ENCODE measurements at regions not wholly inside any gene's neighbourhood (a gene's known extent, or its start where the extent isn't known, plus 50 kb on each side); places are given as distances from the start of the nearest gene placed in this dataset.

DNA sequence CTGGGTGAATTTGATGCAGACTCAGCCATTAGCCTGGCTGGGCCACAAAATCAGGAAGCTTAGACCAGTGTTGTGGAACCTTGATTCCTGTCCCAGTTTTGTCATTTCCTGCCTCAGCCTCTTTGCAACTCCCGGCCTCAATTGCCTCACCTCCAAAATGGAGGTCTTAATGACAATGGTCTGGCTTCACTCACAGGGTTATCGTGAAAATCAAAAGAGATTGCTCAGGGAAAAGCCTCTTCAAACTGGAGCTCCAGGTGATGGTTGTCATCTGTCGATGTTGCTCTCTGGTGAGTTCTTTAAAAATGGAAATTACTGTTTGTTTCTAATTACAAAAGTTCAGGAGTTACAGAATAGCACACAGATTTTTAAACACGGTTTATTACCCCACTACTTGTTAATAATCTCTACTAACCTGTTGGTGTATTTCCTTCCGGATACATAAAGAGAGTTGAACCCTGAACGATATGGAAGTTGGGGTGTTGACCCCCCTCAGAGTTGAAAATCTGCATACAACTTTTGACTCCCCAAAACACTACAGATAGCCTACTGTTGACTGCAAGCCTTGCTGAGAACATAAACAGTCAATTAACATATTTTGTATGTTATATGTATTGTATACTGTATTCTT lies 109.9 kb upstream of the CPEB4 start:
- no peaks in the 10 kb centered on the region for H3K27me3 ChIP-seq
- peaks cover 0 to 58% (median 12%) of the 10 kb centered on the region in 12 donors for H3K4me1 ChIP-seq
- H3K27ac ChIP-seq, result peak overlapping the region in 1 of 12 donors; percentile 57
- no peak overlapping the region for H3K4me3 ChIP-seq
- DNase-seq, result no peak
- H3K9me3 ChIP-seq, result no peaks in the 10 kb centered on the region
- 74 to 84% (median 78%) methylated on average over 6 of the region's 6 CpGs for WGBS, 4 donors
- no peak for ATAC-seq
- H3K36me3 ChIP-seq, result no peaks in the 10 kb centered on the region
- intact Hi-C loops (cut with DNase I), result loop anchor here in 2 of 10 donors (5.0 to 10.0 kb wide), 2 partner anchors 74 to 107 kb away; partner anchors contain the start of gene CPEB4 (in 1 of the 2)
- TF ChIP-seq CTCF (IDR thresholded peaks at IDR 0.05), result no peak
- TF ChIP-seq POLR2A (IDR thresholded peaks at IDR 0.05), result no peak

- H3K4me3 ChIP-seq, result no peak overlapping the region
- intact Hi-C loops (cut with DNase I), result loop anchor here in 2 of 10 donors (5.0 to 10.0 kb wide), 2 partner anchors 73 to 106 kb away; partner anchors contain the start of gene CPEB4 (in 1 of the 2)
- peaks cover 0 to 59% (median 12%) of the 10 kb centered on the region in 12 donors for H3K4me1 ChIP-seq
- WGBS, 4 donors, result 70 to 78% (median 73%) methylated on average over 5 of the region's 5 CpGs
- no peak for DNase-seq
- H3K27me3 ChIP-seq, result no peaks in the 10 kb centered on the region
- TF ChIP-seq POLR2A (IDR thresholded peaks at IDR 0.05) (no peak), CTCF (IDR thresholded peaks at IDR 0.05) (no peak)
- peak overlapping the region in 1 of 12 donors; percentile 57 for H3K27ac ChIP-seq
- H3K9me3 ChIP-seq, result no peaks in the 10 kb centered on the region
- H3K36me3 ChIP-seq, result no peaks in the 10 kb centered on the region
- no peak for ATAC-seq
Observed at GRCh38 chr5:173778784-173779304, 109.3 kb upstream of the CPEB4 start.

DNA sequence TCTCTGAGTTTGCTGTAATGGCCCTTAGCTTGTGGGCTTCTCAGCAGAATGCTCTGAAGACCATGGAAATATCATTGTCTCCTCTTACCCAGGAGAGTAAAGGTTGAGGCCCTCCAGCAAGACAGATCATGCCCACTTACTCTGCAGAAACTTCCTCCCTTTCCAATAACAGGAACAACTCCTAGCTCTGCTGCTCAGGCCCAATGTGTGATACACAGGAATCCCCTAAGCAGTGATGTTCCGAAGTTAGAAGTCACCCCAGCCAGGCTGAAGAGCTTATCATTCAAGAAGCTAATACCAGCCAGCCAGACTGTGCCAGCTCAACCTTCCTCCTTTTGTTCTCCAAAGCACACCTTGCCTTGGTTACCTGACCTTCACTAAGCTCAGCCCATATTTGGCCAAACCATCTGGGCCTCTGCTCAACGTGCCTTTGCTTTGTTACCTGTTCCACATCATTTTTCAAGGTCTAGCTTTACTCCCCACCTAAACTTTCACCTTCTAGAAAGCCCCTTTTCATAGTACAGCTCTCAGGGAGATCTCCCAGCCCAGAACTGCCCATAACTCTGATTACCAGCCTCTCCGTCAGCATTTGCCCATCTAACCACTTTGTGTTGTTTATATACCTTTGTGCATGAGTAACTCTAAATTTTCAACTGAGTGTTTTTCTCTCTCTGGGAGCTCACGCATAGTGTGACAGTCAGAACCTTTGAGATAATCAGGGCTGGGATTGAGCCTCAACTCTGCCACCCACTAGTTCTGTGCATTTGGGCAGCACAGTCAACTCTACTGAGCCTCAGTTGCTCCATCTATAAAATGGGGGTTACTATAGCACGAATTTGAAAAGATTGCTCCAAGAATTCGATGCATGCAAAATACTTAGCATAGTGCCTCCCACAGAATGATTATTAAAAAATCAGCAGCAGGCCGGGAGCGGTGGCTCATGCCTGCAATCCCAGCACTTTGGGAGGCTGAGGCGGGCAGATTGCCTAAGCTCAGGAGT lies 107.6 kb upstream of the CPEB4 start:
- Histone ChIP-seq H3K4me1 (peaks cover 0 to 55% (median 9%) of the 10 kb centered on the region in 12 donors), H3K27ac (peak overlapping the region in 1 of 12 donors; percentile 79), H3K4me3 (no peak overlapping the region), H3K27me3 (no peaks in the 10 kb centered on the region), H3K9me3 (no peaks in the 10 kb centered on the region), H3K36me3 (no peaks in the 10 kb centered on the region)
- no peak for TF ChIP-seq POLR2A (IDR thresholded peaks at IDR 0.05)
- no peak for TF ChIP-seq CTCF (IDR thresholded peaks at IDR 0.05)
- ATAC-seq (no peak), DNase-seq (no peak)
- 91 to 95% (median 93%) methylated on average over 9 of the region's 9 CpGs for whole genome bisulfite sequencing, 4 donors
- intact Hi-C loops (cut with DNase I), result loop anchor here in 1 of 10 donors (5.0 kb wide), 1 partner anchor 72 kb away; no protein-coding TSS in a partner anchor

All from heart left ventricle (tissue), 16 donors.